Fibroblast of mammary gland (primary cell): ENCODE measurements at regions not wholly inside any gene's neighbourhood (a gene's known extent, or its start where the extent isn't known, plus 50 kb on each side); places are given as distances from the start of the nearest gene placed in this dataset.

Source experiments
- DNase-seq: peaks from one replicate; pipeline ENCODE4 v3.0.0-alpha.2; 2010; ENCODE audit warnings: low read depth
- H3K4me3 ChIP-seq: 2 replicates; pipeline ENCODE4 v1.5.1; 2011; ENCODE audit warnings: low read depth, mild to moderate bottlenecking, low read length, moderate library complexity; ENCODE audit not compliant: control insufficient read depth
- CTCF ChIP-seq: conservative IDR thresholded peaks from 2 replicates; pipeline ENCODE4 v1.5.1; 2011; ENCODE audit warnings: low read depth, low read length, inconsistent platforms; ENCODE audit not compliant: control insufficient read depth, insufficient read depth

- no peak for TF ChIP-seq CTCF
- H3K4me3 ChIP-seq: no peak overlapping the region
- DNase-seq: no peak
These were observed 326.8 kb upstream of the NRG3 start for GRCh38 chr10:81548160-81548559.

- TF ChIP-seq CTCF: no peak
- H3K4me3 ChIP-seq: no peak overlapping the region
- DNase-seq: no peak
These were observed 310.9 kb upstream of the NRG3 start for GRCh38 chr10:81564143-81564542.

DNA sequence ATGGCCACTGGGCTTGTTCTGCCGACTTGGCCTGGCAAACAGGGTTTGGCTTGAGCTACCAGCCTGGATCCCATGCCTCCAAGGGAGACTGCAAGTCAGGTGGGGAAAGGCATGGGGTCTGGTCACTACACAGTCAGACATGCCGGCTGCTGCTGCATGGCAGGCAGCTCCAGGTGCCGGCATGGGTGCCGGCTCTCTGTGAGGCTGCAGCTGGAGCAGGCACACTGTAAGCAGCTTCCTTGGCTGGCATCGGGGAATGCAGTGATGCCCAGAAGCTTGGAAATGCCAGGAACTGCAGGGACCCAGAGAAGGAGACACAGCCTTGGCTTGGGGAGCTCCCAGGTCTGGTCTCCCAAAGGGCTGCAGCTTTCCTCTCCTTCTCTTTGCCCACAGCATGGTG, 305.5 kb upstream of the NRG3 start:
- no peak for TF ChIP-seq CTCF
- DNase-seq: no peak
- H3K4me3 ChIP-seq: no peak overlapping the region

- no peak for TF ChIP-seq CTCF
These were observed 304.6 kb upstream of the NRG3 start for GRCh38 chr10:81570349-81570748.

DNA sequence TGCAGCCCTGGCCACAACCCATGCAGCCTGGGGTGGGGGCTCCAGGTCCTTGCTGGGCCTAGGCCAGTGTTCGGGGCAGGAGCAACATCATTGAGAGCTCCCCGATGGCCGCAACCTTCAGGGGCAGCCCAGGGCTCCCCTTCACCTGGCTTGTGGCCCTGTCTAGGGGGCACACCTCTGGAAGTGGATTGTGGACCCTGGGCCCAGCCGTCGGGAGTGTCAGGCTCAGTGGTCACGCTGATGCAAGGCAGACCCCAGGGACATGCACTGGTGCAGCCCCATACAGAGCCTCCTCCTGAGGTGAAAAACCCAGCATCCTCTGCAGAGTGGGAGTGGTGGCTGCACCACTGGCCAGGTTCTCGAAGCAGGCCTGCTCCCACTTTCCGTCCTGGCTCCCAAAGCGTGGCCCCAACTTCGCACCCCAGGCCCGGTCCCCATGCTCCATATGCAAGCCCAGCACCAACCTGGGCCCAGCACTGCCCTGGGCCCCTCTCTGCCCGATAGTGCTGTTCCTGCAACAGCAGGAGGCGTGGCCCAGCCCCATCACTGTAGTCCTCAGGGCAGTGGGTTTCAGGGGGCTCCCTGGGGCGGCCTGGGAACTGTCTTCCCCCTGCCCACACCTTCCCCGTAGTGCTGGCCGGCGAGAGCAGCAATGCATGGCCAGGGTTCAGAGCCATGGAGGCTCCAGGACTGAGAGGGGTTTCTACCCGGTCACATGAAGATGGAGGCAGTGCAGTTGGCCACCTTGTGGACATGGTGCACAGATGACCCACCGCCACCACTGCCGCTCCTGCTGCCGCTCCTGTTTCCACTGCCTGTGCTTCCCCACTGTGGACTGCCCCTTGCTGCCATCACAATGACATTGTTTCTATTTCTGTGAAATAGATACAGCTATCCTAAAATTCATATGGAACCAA, 303.9 kb upstream of the NRG3 start:
- no peak for DNase-seq
- H3K4me3 ChIP-seq: no peak overlapping the region
- no peak for TF ChIP-seq CTCF

More at GRCh38 chr10:81570349-81570748, 304.6 kb upstream of the NRG3 start:
- no peak overlapping the region for H3K4me3 ChIP-seq
- DNase-seq: no peak

GRCh38 chr10:81575036-81575435, 300.0 kb upstream of the NRG3 start:
- no peak for TF ChIP-seq CTCF
- no peak overlapping the region for H3K4me3 ChIP-seq
- no peak for DNase-seq
